Adrenal gland (tissue), 5 donors: ENCODE measurements at regions not wholly inside any gene's neighbourhood (a gene's known extent, or its start where the extent isn't known, plus 50 kb on each side); places are given as distances from the start of the nearest gene placed in this dataset.

Experiments
- CTCF ChIP-seq, 6 experiments: fragments of 450-650 bp in 4 of 6; fragments of 200-600 bp in 2 of 6; sonication (generic) in 1 of 6; IDR thresholded peaks; 1 replicate in 5 of 6; 2 replicates in 1 of 6; pipeline versions ENCODE4 v1.5.1 to v1.8.0; 2016 to 2021; ENCODE audit warnings: antibody characterized with exemption in 6 of 6, mild to moderate bottlenecking in 2 of 6, moderate library complexity in 1 of 6
- POLR2A ChIP-seq, 2 donors: fragments of 450-650 bp; IDR thresholded peaks; one replicate each; pipeline ENCODE4 v1.6.1; 2017; ENCODE audit warnings: antibody characterized with exemption in 2 of 2, mild to moderate bottlenecking in 2 of 2, moderate library complexity in 1 of 2
- donor health status: DM: no; HTN: no; CAD: no.

- TF ChIP-seq CTCF (IDR thresholded peaks at IDR 0.05) (no peak), POLR2A (IDR thresholded peaks at IDR 0.05) (no peak)
These were observed 885.8 kb downstream of the KCNA4 start for GRCh38 chr11:29131055-29131454.
